HS-27A (cell line): ENCODE measurements at regions not wholly inside any gene's neighbourhood (a gene's known extent, or its start where the extent isn't known, plus 50 kb on each side); places are given as distances from the start of the nearest gene placed in this dataset.
"Not testable (repeated sequence)": the region's sequence is repeated elsewhere in the genome, so short reads cannot be mapped to it uniquely, and the experiment has no call there.

ENCODE experiments used
- DNase-seq: peaks from one replicate; pipeline ENCODE4 v3.0.0-alpha.2; 2012; ENCODE audit warnings: low read depth, missing footprints

GRCh38 chr4:127403471-127404084 is 229.2 kb upstream of the INTU start:
- no peak for DNase-seq

- no peak for DNase-seq
Observed at GRCh38 chr4:127406187-127406586, 226.6 kb upstream of the INTU start.

- DNase-seq, result not testable (repeated sequence)
Observed at GRCh38 chr4:127407572-127407971, 225.2 kb upstream of the INTU start.

- no peak for DNase-seq
Observed at GRCh38 chr4:127410201-127410600, 222.6 kb upstream of the INTU start.

GRCh38 chr4:127410644-127411043 is 222.1 kb upstream of the INTU start:
- no peak for DNase-seq

- DNase-seq, result no peak
Observed at GRCh38 chr4:127414951-127415606, 217.7 kb upstream of the INTU start.

- DNase-seq, result no peak
Observed at GRCh38 chr4:127416115-127416514, 216.6 kb upstream of the INTU start.

GRCh38 chr4:127417885-127418535 is 214.7 kb upstream of the INTU start:
- DNase-seq, result no peak

GRCh38 chr4:127419431-127419830 is 213.3 kb upstream of the INTU start:
- no peak for DNase-seq

GRCh38 chr4:127421437-127421836 is 211.3 kb upstream of the INTU start:
- DNase-seq, result no peak

GRCh38 chr4:127425202-127425845 is 207.4 kb upstream of the INTU start:
- no peak for DNase-seq

- no peak for DNase-seq
Observed at GRCh38 chr4:127425851-127426250, 206.9 kb upstream of the INTU start.

GRCh38 chr4:127441571-127441970 is 191.2 kb upstream of the INTU start:
- no peak for DNase-seq

GRCh38 chr4:127445471-127445870 is 187.3 kb upstream of the INTU start:
- DNase-seq, result no peak

GRCh38 chr4:127446427-127446885 is 186.3 kb upstream of the INTU start:
- no peak for DNase-seq

GRCh38 chr4:127448986-127449385 is 183.8 kb upstream of the INTU start:
- DNase-seq, result no peak

- no peak for DNase-seq
Observed at GRCh38 chr4:127449449-127449848, 183.3 kb upstream of the INTU start.

- DNase-seq, result no peak
Observed at GRCh38 chr4:127450276-127450675, 182.5 kb upstream of the INTU start.

- no peak for DNase-seq
Observed at GRCh38 chr4:127463883-127464282, 168.9 kb upstream of the INTU start.

- DNase-seq, result no peak
Observed at GRCh38 chr4:127469542-127469941, 163.2 kb upstream of the INTU start.

- no peak for DNase-seq
Observed at GRCh38 chr4:127469959-127470809, 162.6 kb upstream of the INTU start.

GRCh38 chr4:127478271-127478670 is 154.5 kb upstream of the INTU start:
- not testable (repeated sequence) for DNase-seq
